ENCODE measurements at regions not wholly inside any gene's neighbourhood (a gene's known extent, or its start where the extent isn't known, plus 50 kb on each side); places are given as distances from the start of the nearest gene placed in this dataset.

DNA sequence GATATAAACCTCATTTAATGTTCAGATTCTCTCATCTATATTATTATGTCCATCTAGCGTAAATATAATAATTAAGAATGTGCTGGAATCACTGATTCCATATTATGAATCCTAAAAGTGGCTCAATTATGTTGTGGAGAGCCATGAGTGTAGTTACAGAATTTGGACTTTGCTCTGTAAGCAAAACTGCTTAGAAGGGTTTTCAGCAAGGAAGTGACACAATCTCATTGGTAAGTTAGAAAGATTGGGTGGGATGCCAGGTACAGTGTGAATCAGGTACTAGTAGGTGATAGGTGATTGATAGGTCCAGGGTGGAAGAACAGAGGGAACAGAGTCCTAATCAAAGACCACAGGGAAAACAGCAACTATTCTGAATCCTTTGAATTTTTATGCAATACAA is 74.9 kb upstream of the ABLIM1 start:
- H3K27me3 ChIP-seq (replicated peaks; ENCODE audit: insufficient read depth, low read length) = no peaks in the 10 kb centered on the region
- no peak for DNase-seq
- no peak overlapping the region for H3K27ac ChIP-seq (ENCODE audit: low read length)
- no peaks in the 10 kb centered on the region for H4K20me1 ChIP-seq (ENCODE audit: insufficient read depth, low read length)
- no peaks in the 10 kb centered on the region for H3K4me1 ChIP-seq (ENCODE audit: low read length)
- H3K79me2 ChIP-seq (ENCODE audit: low read length) = no peaks in the 10 kb centered on the region
- H3K4me3 ChIP-seq (ENCODE audit: low read length) = no peak overlapping the region
- no peak overlapping the region for H3K9ac ChIP-seq (ENCODE audit: low read length)
- H3K4me2 ChIP-seq (ENCODE audit: low read depth, low read length) = no peak overlapping the region
- no peaks in the 10 kb centered on the region for H3K9me2 ChIP-seq (replicated peaks; ENCODE audit: insufficient read depth, low read length)
- H2AFZ ChIP-seq (ENCODE audit: low read length) = no peak overlapping the region
- no peaks in the 10 kb centered on the region; the same call in 1 of the 2 replicates for H3K9me3 ChIP-seq (replicated peaks; ENCODE audit: insufficient read depth, low read length)
- no peaks in the 10 kb centered on the region for H3F3A ChIP-seq (ENCODE audit: insufficient read depth, low read length)
- no peaks in the 10 kb centered on the region for H3K36me3 ChIP-seq (replicated peaks; ENCODE audit: insufficient read depth, low read length)
- TF ChIP-seq EZH2 (optimal IDR thresholded peaks at IDR 0.05; ENCODE audit: low read depth, low read length) (no peak), EZH2phosphoT487 (IDR thresholded peaks at IDR 0.05; ENCODE audit: low read length) (no peak)
- TF ChIP-seq, protein P1, sequence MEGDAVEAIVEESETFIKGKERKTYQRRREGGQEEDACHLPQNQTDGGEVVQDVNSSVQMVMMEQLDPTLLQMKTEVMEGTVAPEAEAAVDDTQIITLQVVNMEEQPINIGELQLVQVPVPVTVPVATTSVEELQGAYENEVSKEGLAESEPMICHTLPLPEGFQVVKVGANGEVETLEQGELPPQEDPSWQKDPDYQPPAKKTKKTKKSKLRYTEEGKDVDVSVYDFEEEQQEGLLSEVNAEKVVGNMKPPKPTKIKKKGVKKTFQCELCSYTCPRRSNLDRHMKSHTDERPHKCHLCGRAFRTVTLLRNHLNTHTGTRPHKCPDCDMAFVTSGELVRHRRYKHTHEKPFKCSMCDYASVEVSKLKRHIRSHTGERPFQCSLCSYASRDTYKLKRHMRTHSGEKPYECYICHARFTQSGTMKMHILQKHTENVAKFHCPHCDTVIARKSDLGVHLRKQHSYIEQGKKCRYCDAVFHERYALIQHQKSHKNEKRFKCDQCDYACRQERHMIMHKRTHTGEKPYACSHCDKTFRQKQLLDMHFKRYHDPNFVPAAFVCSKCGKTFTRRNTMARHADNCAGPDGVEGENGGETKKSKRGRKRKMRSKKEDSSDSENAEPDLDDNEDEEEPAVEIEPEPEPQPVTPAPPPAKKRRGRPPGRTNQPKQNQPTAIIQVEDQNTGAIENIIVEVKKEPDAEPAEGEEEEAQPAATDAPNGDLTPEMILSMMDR (IDR thresholded peaks at IDR 0.05; ENCODE audit: low read length) = no peak

DNA sequence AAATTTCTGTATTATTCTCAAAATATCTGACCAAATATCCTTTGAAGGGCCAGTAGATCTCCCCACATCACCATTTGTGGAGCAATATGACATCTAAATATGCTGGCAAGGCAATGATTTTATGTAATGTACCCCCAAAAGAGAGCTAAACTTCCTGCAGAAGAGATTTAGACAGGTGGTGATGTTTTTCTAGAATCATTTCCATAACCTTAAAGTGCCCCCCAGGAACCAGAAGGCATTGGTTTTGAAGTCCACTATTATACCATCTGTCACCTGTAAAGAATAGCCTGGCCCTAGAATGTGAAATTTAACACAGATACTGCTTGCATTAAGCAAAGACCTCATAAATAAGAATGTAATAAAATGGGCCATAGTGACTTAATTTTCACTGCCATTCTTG is 77.9 kb upstream of the ABLIM1 start:
- Histone ChIP-seq H3K4me1 (ENCODE audit: low read length) (no peaks in the 10 kb centered on the region), H3K4me3 (ENCODE audit: low read length) (no peak overlapping the region), H4K20me1 (ENCODE audit: insufficient read depth, low read length) (no peaks in the 10 kb centered on the region), H3K27me3 (replicated peaks; ENCODE audit: insufficient read depth, low read length) (no peaks in the 10 kb centered on the region), H3K9me3 (replicated peaks; ENCODE audit: insufficient read depth, low read length) (no peaks in the 10 kb centered on the region; the same call in 1 of the 2 replicates), H3K27ac (ENCODE audit: low read length) (no peak overlapping the region), H3K4me2 (ENCODE audit: low read depth, low read length) (no peak overlapping the region), H3F3A (ENCODE audit: insufficient read depth, low read length) (no peaks in the 10 kb centered on the region), H3K9ac (ENCODE audit: low read length) (no peak overlapping the region), H2AFZ (ENCODE audit: low read length) (no peak overlapping the region), H3K36me3 (replicated peaks; ENCODE audit: insufficient read depth, low read length) (no peaks in the 10 kb centered on the region), H3K79me2 (ENCODE audit: low read length) (no peaks in the 10 kb centered on the region), H3K9me2 (replicated peaks; ENCODE audit: insufficient read depth, low read length) (no peaks in the 10 kb centered on the region)
- no peak for DNase-seq
- no peak for TF ChIP-seq EZH2phosphoT487 (IDR thresholded peaks at IDR 0.05; ENCODE audit: low read length)
- TF ChIP-seq EZH2 (optimal IDR thresholded peaks at IDR 0.05; ENCODE audit: low read depth, low read length) = no peak
- TF ChIP-seq, protein P1 (IDR thresholded peaks at IDR 0.05; ENCODE audit: low read length) = no peak

DNA sequence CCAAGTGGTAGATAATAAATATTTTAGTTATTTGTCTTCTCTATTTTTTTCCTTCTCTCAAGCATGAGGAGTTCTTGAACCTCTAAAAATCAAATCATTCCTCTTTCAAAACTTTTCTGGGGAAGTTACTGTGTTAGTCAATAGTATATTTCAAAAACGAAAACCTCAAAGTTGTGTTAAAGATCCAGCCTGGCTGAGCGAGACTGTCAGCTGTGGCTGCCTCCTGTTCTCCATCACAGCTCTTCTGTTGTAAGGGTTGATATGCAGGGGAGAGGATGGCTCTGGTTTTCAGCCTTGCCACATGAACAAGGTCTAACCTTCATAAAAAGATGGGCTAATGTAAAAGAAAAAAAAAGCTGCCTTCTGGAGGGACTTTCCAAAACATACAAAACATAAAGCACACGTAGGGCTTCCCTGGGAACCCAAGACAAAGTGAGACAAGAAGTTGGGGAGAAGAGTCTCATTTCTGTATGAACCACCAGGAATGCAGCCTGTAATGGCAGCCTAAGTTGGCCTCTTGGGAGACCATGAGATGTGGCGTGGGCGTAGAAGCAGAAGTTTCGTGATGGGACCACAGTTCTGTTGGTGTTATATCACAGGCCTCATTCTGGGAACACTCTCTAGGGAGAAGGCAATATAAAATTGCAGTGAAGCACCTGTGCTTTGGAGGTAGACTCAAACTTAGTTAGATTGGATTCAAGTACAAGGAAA is 77.9 kb upstream of the FHIP2A start:
- H2AFZ ChIP-seq (ENCODE audit: low read length) = no peak overlapping the region

More for the DNA sequence above, 77.9 kb upstream of the FHIP2A start:
- no peak for TF ChIP-seq EZH2 (optimal IDR thresholded peaks at IDR 0.05; ENCODE audit: low read depth, low read length)
- TF ChIP-seq, protein P1 (IDR thresholded peaks at IDR 0.05; ENCODE audit: low read length) = no peak
- no peak for TF ChIP-seq EZH2phosphoT487 (IDR thresholded peaks at IDR 0.05; ENCODE audit: low read length)
- H3K4me1 ChIP-seq (ENCODE audit: low read length) = no peaks in the 10 kb centered on the region
- no peaks in the 10 kb centered on the region for H4K20me1 ChIP-seq (ENCODE audit: insufficient read depth, low read length)
- H3K36me3 ChIP-seq (replicated peaks; ENCODE audit: insufficient read depth, low read length) = no peaks in the 10 kb centered on the region
- no peaks in the 10 kb centered on the region for H3K9me3 ChIP-seq (replicated peaks; ENCODE audit: insufficient read depth, low read length)
- no peaks in the 10 kb centered on the region for H3K9me2 ChIP-seq (replicated peaks; ENCODE audit: insufficient read depth, low read length)
- H3K27ac ChIP-seq (ENCODE audit: low read length) = no peak overlapping the region
- no peak overlapping the region for H3K4me3 ChIP-seq (ENCODE audit: low read length)
- H3F3A ChIP-seq (ENCODE audit: insufficient read depth, low read length) = no peaks in the 10 kb centered on the region
- no peak overlapping the region for H3K9ac ChIP-seq (ENCODE audit: low read length)
- H3K79me2 ChIP-seq (ENCODE audit: low read length) = no peaks in the 10 kb centered on the region
- no peak overlapping the region for H3K4me2 ChIP-seq (ENCODE audit: low read depth, low read length)
- H3K27me3 ChIP-seq (replicated peaks; ENCODE audit: insufficient read depth, low read length) = no peaks in the 10 kb centered on the region
- no peak for DNase-seq
